Head of caudate nucleus (tissue), 42 donors: ENCODE measurements at regions not wholly inside any gene's neighbourhood (a gene's known extent, or its start where the extent isn't known, plus 50 kb on each side); places are given as distances from the start of the nearest gene placed in this dataset.
"Not testable (repeated sequence)": the region's sequence is repeated elsewhere in the genome, so short reads cannot be mapped to it uniquely, and the experiment has no call there.

Source experiments
- DNase-seq, 42 donors: peaks; one replicate each; pipeline versions ENCODE4 v3.0.0 to v3.0.0-alpha.2; 2020 to 2021; ENCODE audit warnings: mixed read lengths in 7 of 42
- intact Hi-C: fragments of 100-400 bp; cut with DNase I; formaldehyde crosslinking; loops from one replicate; pipeline ENCODE4 v1.15.0; 2022

- DNase-seq = no peak
- intact Hi-C loops = no loop called here
Observed at GRCh38 chr7:4500812-4501211, 181.3 kb upstream of the FOXK1 start.

- DNase-seq, intact Hi-C loops: not testable (repeated sequence)
Observed at GRCh38 chr7:4507886-4508285, 174.2 kb upstream of the FOXK1 start.

GRCh38 chr7:4513450-4513849 lies 168.6 kb upstream of the FOXK1 start:
- DNase-seq = no peak
- intact Hi-C loops = no loop called here

GRCh38 chr7:4519819-4520520 lies 162.1 kb upstream of the FOXK1 start:
- DNase-seq = no peak
- intact Hi-C loops = no loop called here

- DNase-seq = no peak
- intact Hi-C loops = no loop called here
Observed at GRCh38 chr7:4523219-4523618, 158.9 kb upstream of the FOXK1 start.

GRCh38 chr7:4523873-4524272 lies 158.2 kb upstream of the FOXK1 start:
- no peak for DNase-seq

GRCh38 chr7:4525884-4526283 lies 156.2 kb upstream of the FOXK1 start:
- no peak for DNase-seq
- intact Hi-C loops = no loop called here

More at GRCh38 chr7:4523873-4524272, 158.2 kb upstream of the FOXK1 start:
- intact Hi-C loops = no loop called here

- intact Hi-C loops = no loop called here
- no peak for DNase-seq
Observed at GRCh38 chr7:4527988-4528636, 154.0 kb upstream of the FOXK1 start.

- intact Hi-C loops = no loop called here
- DNase-seq = no peak
Observed at GRCh38 chr7:4531236-4531635, 150.9 kb upstream of the FOXK1 start.

- DNase-seq, intact Hi-C loops: not testable (repeated sequence)
Observed at GRCh38 chr7:4533339-4533738, 148.8 kb upstream of the FOXK1 start.

GRCh38 chr7:4549681-4550080 lies 132.4 kb upstream of the FOXK1 start:
- DNase-seq = peak in 21 of 42 donors; percentile 4 to 47 (median 22)
- intact Hi-C loops = no loop called here

GRCh38 chr7:4550117-4550516 lies 132.0 kb upstream of the FOXK1 start:
- DNase-seq = no peak
- intact Hi-C loops = no loop called here

GRCh38 chr7:4552985-4553384 lies 129.1 kb upstream of the FOXK1 start:
- DNase-seq = no peak

GRCh38 chr7:4556868-4557793 lies 125.0 kb upstream of the FOXK1 start:
- DNase-seq = peak in 1 of 42 donors; percentile 2
- intact Hi-C loops = no loop called here

More at GRCh38 chr7:4552985-4553384, 129.1 kb upstream of the FOXK1 start:
- intact Hi-C loops = no loop called here

GRCh38 chr7:4561795-4562194 lies 120.3 kb upstream of the FOXK1 start:
- no peak for DNase-seq
- intact Hi-C loops = no loop called here

- intact Hi-C loops = no loop called here
- DNase-seq = peak in 1 of 42 donors; percentile 9
Observed at GRCh38 chr7:4566714-4567113, 115.4 kb upstream of the FOXK1 start.

GRCh38 chr7:4574851-4575250 lies 107.2 kb upstream of the FOXK1 start:
- DNase-seq = no peak
- intact Hi-C loops = no loop called here

- no peak for DNase-seq
- intact Hi-C loops = no loop called here
Observed at GRCh38 chr7:4575254-4575653, 106.8 kb upstream of the FOXK1 start.

GRCh38 chr7:4602905-4603842 lies 78.9 kb upstream of the FOXK1 start:
- intact Hi-C loops = no loop called here
- DNase-seq = peak in 2 of 42 donors; percentile 10 to 12
